GM18517 (cell line): ENCODE measurements at regions not wholly inside any gene's neighbourhood (a gene's known extent, or its start where the extent isn't known, plus 50 kb on each side); places are given as distances from the start of the nearest gene placed in this dataset.

Source experiments
- ATAC-seq: cut with Tn5 transposase; IDR thresholded peaks from one replicate; pipeline ENCODE4 v1.9.1; 2021; ENCODE audit warnings: mild to moderate bottlenecking, moderate library complexity; ENCODE audit not compliant: unreplicated experiment

- no peak for ATAC-seq
These were observed 386.0 kb downstream of the NR2F2 start for GRCh38 chr15:96716478-96716877.

GRCh38 chr15:96720251-96720650 lies 389.8 kb downstream of the NR2F2 start:
- no peak for ATAC-seq

GRCh38 chr15:96720656-96721055 lies 390.2 kb downstream of the NR2F2 start:
- no peak for ATAC-seq

- ATAC-seq = no peak
These were observed 398.1 kb downstream of the NR2F2 start for GRCh38 chr15:96728591-96728990.

GRCh38 chr15:96732704-96733103 lies 402.2 kb downstream of the NR2F2 start:
- ATAC-seq = no peak

GRCh38 chr15:96733721-96734120 lies 403.2 kb downstream of the NR2F2 start:
- ATAC-seq = no peak

GRCh38 chr15:96735632-96736240 lies 405.2 kb downstream of the NR2F2 start:
- ATAC-seq = no peak

GRCh38 chr15:96736384-96736783 lies 405.9 kb downstream of the NR2F2 start:
- ATAC-seq = no peak

GRCh38 chr15:96737408-96737807 lies 406.9 kb downstream of the NR2F2 start:
- no peak for ATAC-seq

- ATAC-seq = no peak
These were observed 416.2 kb downstream of the NR2F2 start for GRCh38 chr15:96746665-96747064.

- no peak for ATAC-seq
These were observed 416.8 kb downstream of the NR2F2 start for GRCh38 chr15:96747291-96747690.

GRCh38 chr15:96750361-96750760 lies 419.9 kb downstream of the NR2F2 start:
- no peak for ATAC-seq

GRCh38 chr15:96756146-96756545 lies 425.6 kb downstream of the NR2F2 start:
- no peak for ATAC-seq

- no peak for ATAC-seq
These were observed 426.2 kb downstream of the NR2F2 start for GRCh38 chr15:96756656-96757055.

- ATAC-seq = no peak
These were observed 432.1 kb downstream of the NR2F2 start for GRCh38 chr15:96762566-96762965.

GRCh38 chr15:96764501-96764900 lies 434.0 kb downstream of the NR2F2 start:
- no peak for ATAC-seq

GRCh38 chr15:96764946-96765345 lies 434.4 kb downstream of the NR2F2 start:
- no peak for ATAC-seq

GRCh38 chr15:96766366-96766765 lies 435.9 kb downstream of the NR2F2 start:
- ATAC-seq = no peak

GRCh38 chr15:96767703-96768434 lies 437.4 kb downstream of the NR2F2 start:
- ATAC-seq = no peak

GRCh38 chr15:96768435-96768789 lies 437.9 kb downstream of the NR2F2 start:
- ATAC-seq = no peak

GRCh38 chr15:96771035-96771434 lies 440.5 kb downstream of the NR2F2 start:
- no peak for ATAC-seq

GRCh38 chr15:96774216-96774615 lies 443.7 kb downstream of the NR2F2 start:
- no peak for ATAC-seq

- no peak for ATAC-seq
These were observed 453.2 kb downstream of the NR2F2 start for GRCh38 chr15:96783746-96784145.
